ENCODE measurements at regions not wholly inside any gene's neighbourhood (a gene's known extent, or its start where the extent isn't known, plus 50 kb on each side); places are given as distances from the start of the nearest gene placed in this dataset.

- H3K4me1 Mint-ChIP-seq = no peaks in the 10 kb centered on the region
These were observed 78.7 kb upstream of the MME start for GRCh38 chr3:155001289-155002010.

GRCh38 chr3:154992655-154993054 lies 87.5 kb upstream of the MME start:
- no peaks in the 10 kb centered on the region for H3K36me3 Mint-ChIP-seq
- H3K27ac Mint-ChIP-seq = no peak overlapping the region
- no peak overlapping the region for H3K4me3 Mint-ChIP-seq
- DNase-seq = no peak
- H3K4me1 Mint-ChIP-seq = no peaks in the 10 kb centered on the region
- CTCF ChIA-PET = no interaction called here
- ATAC-seq = no peak
- peaks cover 2% of the 10 kb centered on the region for H3K9me3 Mint-ChIP-seq (ENCODE audit: low read depth)
- H3K27me3 Mint-ChIP-seq = no peaks in the 10 kb centered on the region

More at GRCh38 chr3:155001289-155002010, 78.7 kb upstream of the MME start:
- CTCF ChIA-PET = interaction anchor here (0.6 kb wide), 1 partner anchor 175 kb away, joined by 3 read pairs; no protein-coding TSS in a partner anchor
- Mint-ChIP-seq H3K9me3 (ENCODE audit: low read depth) (no peaks in the 10 kb centered on the region), H3K27me3 (no peaks in the 10 kb centered on the region), H3K4me3 (no peak overlapping the region), H3K36me3 (no peaks in the 10 kb centered on the region), H3K27ac (no peak overlapping the region)
- DNase-seq (no peak), ATAC-seq (no peak)

- DNase-seq (no peak), ATAC-seq (no peak)
- H3K27ac Mint-ChIP-seq = no peak overlapping the region
- H3K4me3 Mint-ChIP-seq = no peak overlapping the region
- no peaks in the 10 kb centered on the region for H3K36me3 Mint-ChIP-seq
- H3K9me3 Mint-ChIP-seq (ENCODE audit: low read depth) = peaks cover 2% of the 10 kb centered on the region
- no peaks in the 10 kb centered on the region for H3K4me1 Mint-ChIP-seq
- CTCF ChIA-PET = no interaction called here
- H3K27me3 Mint-ChIP-seq = no peaks in the 10 kb centered on the region
These were observed 89.6 kb upstream of the MME start for GRCh38 chr3:154990543-154990942.

- DNase-seq (no peak), ATAC-seq (no peak)
- Mint-ChIP-seq H3K4me3 (no peak overlapping the region), H3K27me3 (no peaks in the 10 kb centered on the region), H3K27ac (no peak overlapping the region), H3K36me3 (no peaks in the 10 kb centered on the region), H3K9me3 (ENCODE audit: low read depth) (peaks cover 2% of the 10 kb centered on the region), H3K4me1 (no peaks in the 10 kb centered on the region)
- CTCF ChIA-PET = no interaction called here
These were observed 92.3 kb upstream of the MME start for GRCh38 chr3:154987846-154988245.

- no peak overlapping the region for H3K27ac Mint-ChIP-seq
- H3K27me3 Mint-ChIP-seq = no peaks in the 10 kb centered on the region
- H3K4me3 Mint-ChIP-seq = no peak overlapping the region
- H3K4me1 Mint-ChIP-seq = no peaks in the 10 kb centered on the region
- no peaks in the 10 kb centered on the region for H3K36me3 Mint-ChIP-seq
- CTCF ChIA-PET = no interaction called here
- DNase-seq (no peak), ATAC-seq (no peak)
- no peaks in the 10 kb centered on the region for H3K9me3 Mint-ChIP-seq (ENCODE audit: low read depth)
These were observed 98.5 kb upstream of the MME start for GRCh38 chr3:154981664-154982063.

GRCh38 chr3:154981201-154981600 lies 98.9 kb upstream of the MME start:
- Mint-ChIP-seq H3K36me3 (no peaks in the 10 kb centered on the region), H3K27me3 (no peaks in the 10 kb centered on the region), H3K4me1 (no peaks in the 10 kb centered on the region), H3K9me3 (ENCODE audit: low read depth) (no peaks in the 10 kb centered on the region), H3K27ac (no peak overlapping the region), H3K4me3 (no peak overlapping the region)
- no peak for ATAC-seq
- CTCF ChIA-PET = no interaction called here
- no peak for DNase-seq

- H3K36me3 Mint-ChIP-seq = no peaks in the 10 kb centered on the region
- H3K4me1 Mint-ChIP-seq = no peaks in the 10 kb centered on the region
- no peak for DNase-seq
- no peaks in the 10 kb centered on the region for H3K9me3 Mint-ChIP-seq (ENCODE audit: low read depth)
- H3K27ac Mint-ChIP-seq = no peak overlapping the region
- ATAC-seq = no peak
- H3K27me3 Mint-ChIP-seq = no peaks in the 10 kb centered on the region
- CTCF ChIA-PET = interaction anchor here (1.5 kb wide), 1 partner anchor 10 kb away, joined by 3 read pairs; no protein-coding TSS in a partner anchor
- H3K4me3 Mint-ChIP-seq = no peak overlapping the region
These were observed 100.8 kb upstream of the MME start for GRCh38 chr3:154979331-154979730.

GRCh38 chr3:154977666-154978065 lies 102.5 kb upstream of the MME start:
- no peak overlapping the region for H3K27ac Mint-ChIP-seq
- CTCF ChIA-PET = no interaction called here
- H3K4me3 Mint-ChIP-seq = no peak overlapping the region
- no peaks in the 10 kb centered on the region for H3K9me3 Mint-ChIP-seq (ENCODE audit: low read depth)
- no peaks in the 10 kb centered on the region for H3K4me1 Mint-ChIP-seq
- DNase-seq (no peak), ATAC-seq (no peak)
- H3K27me3 Mint-ChIP-seq = no peaks in the 10 kb centered on the region
- H3K36me3 Mint-ChIP-seq = no peaks in the 10 kb centered on the region

- no peaks in the 10 kb centered on the region for H3K9me3 Mint-ChIP-seq (ENCODE audit: low read depth)
- H3K4me3 Mint-ChIP-seq = no peak overlapping the region
- no peak overlapping the region for H3K27ac Mint-ChIP-seq
- no peaks in the 10 kb centered on the region for H3K4me1 Mint-ChIP-seq
- DNase-seq (no peak), ATAC-seq (no peak)
- CTCF ChIA-PET = no interaction called here
- H3K36me3 Mint-ChIP-seq = no peaks in the 10 kb centered on the region
- H3K27me3 Mint-ChIP-seq = no peaks in the 10 kb centered on the region
These were observed 103.8 kb upstream of the MME start for GRCh38 chr3:154976072-154976983.

- DNase-seq = no peak
- H3K4me1 Mint-ChIP-seq = no peaks in the 10 kb centered on the region
- no peak for ATAC-seq
- CTCF ChIA-PET = no interaction called here
- H3K27me3 Mint-ChIP-seq = no peaks in the 10 kb centered on the region
- no peak overlapping the region for H3K4me3 Mint-ChIP-seq
- no peak overlapping the region for H3K27ac Mint-ChIP-seq
- no peaks in the 10 kb centered on the region for H3K9me3 Mint-ChIP-seq (ENCODE audit: low read depth)
- no peaks in the 10 kb centered on the region for H3K36me3 Mint-ChIP-seq
These were observed 106.3 kb upstream of the MME start for GRCh38 chr3:154973851-154974250.

GRCh38 chr3:154972951-154973350 lies 107.2 kb upstream of the MME start:
- CTCF ChIA-PET = no interaction called here
- Mint-ChIP-seq H3K9me3 (ENCODE audit: low read depth) (no peaks in the 10 kb centered on the region), H3K36me3 (no peaks in the 10 kb centered on the region), H3K27me3 (no peaks in the 10 kb centered on the region), H3K4me1 (no peaks in the 10 kb centered on the region), H3K4me3 (no peak overlapping the region), H3K27ac (no peak overlapping the region)
- ATAC-seq (no peak), DNase-seq (no peak)

- Mint-ChIP-seq H3K4me3 (no peak overlapping the region), H3K9me3 (ENCODE audit: low read depth) (no peaks in the 10 kb centered on the region), H3K27me3 (no peaks in the 10 kb centered on the region), H3K4me1 (no peaks in the 10 kb centered on the region), H3K36me3 (no peaks in the 10 kb centered on the region), H3K27ac (no peak overlapping the region)
- DNase-seq = no peak
- no peak for ATAC-seq
- CTCF ChIA-PET = no interaction called here
These were observed 108.3 kb upstream of the MME start for GRCh38 chr3:154971771-154972326.

- ATAC-seq (no peak), DNase-seq (no peak)
- Mint-ChIP-seq H3K4me3 (no peak overlapping the region), H3K27me3 (no peaks in the 10 kb centered on the region), H3K4me1 (no peaks in the 10 kb centered on the region), H3K36me3 (no peaks in the 10 kb centered on the region), H3K27ac (no peak overlapping the region), H3K9me3 (ENCODE audit: low read depth) (no peaks in the 10 kb centered on the region)
- CTCF ChIA-PET = no interaction called here
These were observed 108.8 kb upstream of the MME start for GRCh38 chr3:154971341-154971740.

- H3K4me3 Mint-ChIP-seq = no peak overlapping the region
- ATAC-seq = no peak
- no peaks in the 10 kb centered on the region for H3K27me3 Mint-ChIP-seq
- no peaks in the 10 kb centered on the region for H3K4me1 Mint-ChIP-seq
- no peak overlapping the region for H3K27ac Mint-ChIP-seq
- H3K9me3 Mint-ChIP-seq (ENCODE audit: low read depth) = no peaks in the 10 kb centered on the region
- no peaks in the 10 kb centered on the region for H3K36me3 Mint-ChIP-seq
- CTCF ChIA-PET = no interaction called here
- no peak for DNase-seq
These were observed 109.3 kb upstream of the MME start for GRCh38 chr3:154970797-154971196.

Data from activated CD8-positive, alpha-beta memory T cell treated with anti-CD3 and anti-CD28 coated beads, Interleukin-2, amount 10 ng/mL, durations not matched to agents 7 days and 5 days (primary cell).